ENCODE measurements at regions not wholly inside any gene's neighbourhood (a gene's known extent, or its start where the extent isn't known, plus 50 kb on each side); places are given as distances from the start of the nearest gene placed in this dataset.
A peak's percentile ranks its signal among the peaks of the same experiment; 100 is the strongest.

GRCh38 chr17:52837492-52837891 lies 679.0 kb upstream of the CA10 start:
- H3K27ac ChIP-seq: no peak overlapping the region
- H3K4me1 ChIP-seq: peaks cover 3% of the 10 kb centered on the region
- TF ChIP-seq Cebpa-rat (IDR thresholded peaks at IDR 0.05): no peak
- no peak overlapping the region for H3K9ac ChIP-seq
- no peaks in the 10 kb centered on the region for H3K9me3 ChIP-seq
- no peaks in the 10 kb centered on the region for H4K20me1 ChIP-seq
- H3K4me2 ChIP-seq: no peak overlapping the region
- no peaks in the 10 kb centered on the region for H3K27me3 ChIP-seq
- H3K4me3 ChIP-seq: no peak overlapping the region
- no peaks in the 10 kb centered on the region for H3K36me3 ChIP-seq

GRCh38 chr17:52831536-52831935 lies 673.0 kb upstream of the CA10 start:
- H3K9me3 ChIP-seq: no peaks in the 10 kb centered on the region
- no peak overlapping the region for H3K4me2 ChIP-seq
- H3K27ac ChIP-seq: no peak overlapping the region
- H3K4me1 ChIP-seq: no peaks in the 10 kb centered on the region
- H4K20me1 ChIP-seq: no peaks in the 10 kb centered on the region
- no peaks in the 10 kb centered on the region for H3K27me3 ChIP-seq
- H3K9ac ChIP-seq: no peak overlapping the region
- no peaks in the 10 kb centered on the region for H3K36me3 ChIP-seq
- H3K4me3 ChIP-seq: no peak overlapping the region
- no peak for TF ChIP-seq Cebpa-rat (IDR thresholded peaks at IDR 0.05)

DNA sequence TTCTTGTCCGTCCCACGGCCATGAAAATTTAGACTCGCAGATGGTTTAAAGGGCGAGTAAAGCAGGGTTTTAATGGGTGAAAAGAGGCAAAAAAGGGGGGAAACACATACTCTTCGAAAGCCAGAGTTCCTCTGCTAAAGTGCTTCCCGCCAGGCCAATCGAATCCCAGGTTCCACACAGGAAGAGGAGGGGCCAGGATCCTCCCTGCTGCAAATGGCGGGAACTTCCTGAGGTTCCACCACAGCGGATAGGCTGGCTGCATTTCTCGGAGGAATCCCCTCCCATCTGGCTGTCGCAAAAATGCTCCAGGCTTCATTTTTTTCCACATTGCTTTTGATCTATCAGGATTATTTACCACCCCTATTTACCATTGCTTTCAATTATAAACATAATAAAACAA lies 670.1 kb upstream of the CA10 start:
- H3K27me3 ChIP-seq: no peaks in the 10 kb centered on the region

GRCh38 chr17:52827526-52827925 lies 669.0 kb upstream of the CA10 start:
- Histone ChIP-seq H3K27me3 (no peaks in the 10 kb centered on the region), H3K4me3 (no peak overlapping the region), H3K4me1 (no peaks in the 10 kb centered on the region), H4K20me1 (no peaks in the 10 kb centered on the region), H3K9ac (no peak overlapping the region), H3K36me3 (no peaks in the 10 kb centered on the region), H3K9me3 (no peaks in the 10 kb centered on the region), H3K27ac (no peak overlapping the region), H3K4me2 (no peak overlapping the region)
- no peak for TF ChIP-seq Cebpa-rat (IDR thresholded peaks at IDR 0.05)

More for the DNA sequence above, 670.1 kb upstream of the CA10 start:
- Histone ChIP-seq H3K4me1 (no peaks in the 10 kb centered on the region), H3K27ac (no peak overlapping the region), H3K9me3 (no peaks in the 10 kb centered on the region), H3K9ac (no peak overlapping the region), H4K20me1 (no peaks in the 10 kb centered on the region), H3K4me2 (no peak overlapping the region), H3K36me3 (no peaks in the 10 kb centered on the region), H3K4me3 (no peak overlapping the region)
- TF ChIP-seq Cebpa-rat (IDR thresholded peaks at IDR 0.05): no peak

DNA sequence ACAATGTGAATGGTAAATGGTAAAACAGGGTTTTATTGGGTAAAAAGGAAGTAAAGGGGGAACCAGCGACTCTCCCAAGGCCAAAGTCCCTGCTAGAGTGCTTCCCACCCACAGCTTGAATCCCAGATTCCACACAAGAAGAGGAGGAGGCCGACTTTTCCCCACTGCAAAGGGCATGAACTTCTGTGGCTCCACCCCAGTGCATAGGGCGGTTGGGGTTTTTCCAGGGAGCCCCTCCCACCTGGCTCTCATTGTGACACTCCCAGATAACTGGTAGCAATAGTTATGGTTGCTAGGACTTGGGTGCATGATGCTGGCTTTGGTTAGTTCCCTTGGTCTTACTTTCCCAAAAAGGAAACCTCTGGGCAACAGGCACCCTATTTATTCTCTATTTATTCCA lies 666.0 kb upstream of the CA10 start:
- Histone ChIP-seq H3K36me3 (no peaks in the 10 kb centered on the region), H3K9me3 (no peaks in the 10 kb centered on the region)
- no peak for TF ChIP-seq Cebpa-rat (IDR thresholded peaks at IDR 0.05)

GRCh38 chr17:52823155-52823554 lies 664.6 kb upstream of the CA10 start:
- H3K4me1 ChIP-seq: no peaks in the 10 kb centered on the region
- no peak overlapping the region for H3K4me2 ChIP-seq
- H3K4me3 ChIP-seq: no peak overlapping the region
- no peak overlapping the region for H3K9ac ChIP-seq
- TF ChIP-seq Cebpa-rat (IDR thresholded peaks at IDR 0.05): no peak
- H3K27me3 ChIP-seq: no peaks in the 10 kb centered on the region
- H3K36me3 ChIP-seq: no peaks in the 10 kb centered on the region
- no peaks in the 10 kb centered on the region for H4K20me1 ChIP-seq
- H3K9me3 ChIP-seq: no peaks in the 10 kb centered on the region
- H3K27ac ChIP-seq: no peak overlapping the region

More for the DNA sequence above, 666.0 kb upstream of the CA10 start:
- H3K27me3 ChIP-seq: no peaks in the 10 kb centered on the region
- no peak overlapping the region for H3K4me2 ChIP-seq
- no peaks in the 10 kb centered on the region for H4K20me1 ChIP-seq
- no peak overlapping the region for H3K27ac ChIP-seq
- H3K4me1 ChIP-seq: no peaks in the 10 kb centered on the region
- H3K4me3 ChIP-seq: no peak overlapping the region
- H3K9ac ChIP-seq: no peak overlapping the region

- no peaks in the 10 kb centered on the region for H3K27me3 ChIP-seq
- no peaks in the 10 kb centered on the region for H4K20me1 ChIP-seq
- H3K4me1 ChIP-seq: peaks cover 10% of the 10 kb centered on the region
- no peak overlapping the region for H3K27ac ChIP-seq
- H3K4me3 ChIP-seq: no peak overlapping the region
- no peaks in the 10 kb centered on the region for H3K9me3 ChIP-seq
- peak overlapping the region; percentile 25 for H3K4me2 ChIP-seq
- no peak for TF ChIP-seq Cebpa-rat (IDR thresholded peaks at IDR 0.05)
- no peak overlapping the region for H3K9ac ChIP-seq
- H3K36me3 ChIP-seq: no peaks in the 10 kb centered on the region
Observed at GRCh38 chr17:52790359-52790955, 631.9 kb upstream of the CA10 start.

DNA sequence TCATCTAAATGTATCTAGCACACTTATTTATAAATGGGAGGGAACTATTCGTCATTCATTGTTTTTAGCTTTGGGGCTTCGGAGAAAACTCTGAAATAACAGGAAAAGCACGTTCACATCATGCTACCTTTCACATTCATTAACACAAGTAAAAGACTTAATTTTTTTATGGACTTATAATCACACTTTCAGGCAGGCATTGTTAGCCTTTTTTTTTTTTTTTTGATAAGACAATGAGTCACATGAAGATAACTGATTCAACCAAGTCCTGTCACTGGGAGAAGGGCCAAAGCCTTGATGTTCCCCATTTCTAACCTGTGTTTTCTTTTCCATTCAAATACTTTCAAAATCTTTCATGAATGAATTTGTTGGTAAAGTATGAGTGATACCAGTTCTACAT lies 631.3 kb upstream of the CA10 start:
- H3K36me3 ChIP-seq: no peaks in the 10 kb centered on the region
- no peak overlapping the region for H3K4me2 ChIP-seq
- H3K9me3 ChIP-seq: no peaks in the 10 kb centered on the region
- no peaks in the 10 kb centered on the region for H4K20me1 ChIP-seq
- H3K27ac ChIP-seq: no peak overlapping the region
- H3K4me3 ChIP-seq: no peak overlapping the region
- H3K4me1 ChIP-seq: peaks cover 10% of the 10 kb centered on the region
- H3K9ac ChIP-seq: no peak overlapping the region
- TF ChIP-seq Cebpa-rat (IDR thresholded peaks at IDR 0.05): no peak
- H3K27me3 ChIP-seq: no peaks in the 10 kb centered on the region

DNA sequence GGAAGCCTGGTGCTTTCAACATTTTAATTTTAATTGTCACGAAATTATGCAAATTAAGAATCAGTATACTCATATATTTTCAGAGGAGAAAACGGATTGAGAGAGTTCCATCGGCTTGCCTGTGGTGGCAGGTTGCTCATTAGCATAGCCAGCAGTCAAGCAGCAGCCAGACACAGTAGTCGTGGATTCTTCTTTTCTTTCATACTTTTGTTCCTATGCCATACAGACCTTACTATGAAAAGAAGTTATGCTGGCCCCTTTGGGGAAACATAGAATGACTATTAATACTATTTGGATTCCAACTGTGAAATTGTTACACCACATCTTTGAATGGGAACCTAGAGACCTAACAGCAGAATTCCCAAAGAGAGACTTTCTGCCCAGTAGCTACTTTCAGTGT lies 617.7 kb upstream of the CA10 start:
- Histone ChIP-seq H3K9ac (no peak overlapping the region), H3K27me3 (no peaks in the 10 kb centered on the region), H3K4me1 (no peaks in the 10 kb centered on the region), H3K27ac (no peak overlapping the region), H3K36me3 (no peaks in the 10 kb centered on the region), H3K4me2 (no peak overlapping the region), H3K9me3 (no peaks in the 10 kb centered on the region), H4K20me1 (no peaks in the 10 kb centered on the region), H3K4me3 (no peak overlapping the region)
- TF ChIP-seq Cebpa-rat (IDR thresholded peaks at IDR 0.05): no peak

GRCh38 chr17:52762794-52763167 lies 604.3 kb upstream of the CA10 start:
- Histone ChIP-seq H3K4me2 (no peak overlapping the region), H3K36me3 (no peaks in the 10 kb centered on the region), H3K4me3 (no peak overlapping the region), H3K4me1 (no peaks in the 10 kb centered on the region), H3K9me3 (peaks cover 8% of the 10 kb centered on the region; the same call in 1 of the 2 replicates), H3K27ac (no peak overlapping the region), H3K27me3 (no peaks in the 10 kb centered on the region), H3K9ac (no peak overlapping the region), H4K20me1 (no peaks in the 10 kb centered on the region)
- no peak for TF ChIP-seq Cebpa-rat (IDR thresholded peaks at IDR 0.05)

Measured in BLaER1 (cell line).